ENCODE measurements at regions not wholly inside any gene's neighbourhood (a gene's known extent, or its start where the extent isn't known, plus 50 kb on each side); places are given as distances from the start of the nearest gene placed in this dataset.
A peak's percentile ranks its signal among the peaks of the same experiment; 100 is the strongest.
"Not testable (repeated sequence)": the region's sequence is repeated elsewhere in the genome, so short reads cannot be mapped to it uniquely, and the experiment has no call there.

DNA sequence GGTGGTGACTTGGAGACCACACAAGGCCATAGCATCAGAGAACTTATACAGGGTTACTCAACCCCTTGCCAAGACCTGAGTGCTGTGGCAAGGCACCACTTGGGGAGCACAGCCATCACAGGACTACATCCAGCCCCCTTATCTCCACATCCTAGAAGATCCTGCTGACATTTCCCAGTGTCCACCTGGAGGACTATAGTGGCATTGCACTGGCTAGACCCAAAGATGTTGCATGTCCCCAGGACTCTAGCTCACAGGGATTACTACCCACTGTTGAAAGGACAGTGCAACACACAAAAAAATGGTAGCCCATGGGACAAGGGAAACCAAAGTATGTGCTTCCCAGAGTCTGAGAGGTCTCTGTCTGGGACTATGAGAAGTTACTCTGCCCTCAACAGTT is 411.1 kb upstream of the NUDT12 start:
- H3K9me1 ChIP-seq (ENCODE audit: insufficient read depth, low read length) = no peaks in the 10 kb centered on the region
- H3K56ac ChIP-seq (ENCODE audit: extremely low read depth, insufficient read depth, low read length) = no peak overlapping the region
- no peak overlapping the region for H2BK15ac ChIP-seq (ENCODE audit: low read depth, low read length)
- in situ Hi-C loops (cut with MboI; ENCODE audit: low sequenced_read_pairs) (no loop called here), dilution Hi-C loops (cut with HindIII; ENCODE audit: low sequenced_read_pairs, unreplicated experiment) (no loop called here), intact Hi-C loops (cut with micrococcal nuclease) (no loop called here)
- no peak for ATAC-seq (ENCODE audit: low read depth)
- H4K5ac ChIP-seq (ENCODE audit: low read depth, low read length) = no peak overlapping the region
- H2AFZ ChIP-seq (replicated peaks; ENCODE audit: low read length, poor library complexity) = no peak overlapping the region
- H2BK120ac ChIP-seq (ENCODE audit: low read depth, low read length) = no peak overlapping the region
- H3K18ac ChIP-seq (ENCODE audit: low read depth, low read length) = no peak overlapping the region
- H4K20me1 ChIP-seq (ENCODE audit: insufficient read depth, low read length) = no peaks in the 10 kb centered on the region
- H2BK20ac ChIP-seq (ENCODE audit: low read depth, low read length) = no peak overlapping the region
- H3K23ac ChIP-seq (ENCODE audit: low read depth, low read length) = no peak overlapping the region
- no peak overlapping the region for H3K27ac ChIP-seq (ENCODE audit: insufficient read depth, low read length)
- H4K91ac ChIP-seq (ENCODE audit: insufficient read depth, low read depth, low read length) = no peak overlapping the region
- no peaks in the 10 kb centered on the region for H3K27me3 ChIP-seq (ENCODE audit: control insufficient read depth, insufficient read depth, low read length)
- H4K8ac ChIP-seq (ENCODE audit: low read depth in 2 of 2, low read length in 2 of 2) = no peak overlapping the region
- DNase-seq = no peak
- TF ChIP-seq, protein P1, sequence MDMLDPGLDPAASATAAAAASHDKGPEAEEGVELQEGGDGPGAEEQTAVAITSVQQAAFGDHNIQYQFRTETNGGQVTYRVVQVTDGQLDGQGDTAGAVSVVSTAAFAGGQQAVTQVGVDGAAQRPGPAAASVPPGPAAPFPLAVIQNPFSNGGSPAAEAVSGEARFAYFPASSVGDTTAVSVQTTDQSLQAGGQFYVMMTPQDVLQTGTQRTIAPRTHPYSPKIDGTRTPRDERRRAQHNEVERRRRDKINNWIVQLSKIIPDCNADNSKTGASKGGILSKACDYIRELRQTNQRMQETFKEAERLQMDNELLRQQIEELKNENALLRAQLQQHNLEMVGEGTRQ (IDR thresholded peaks at IDR 0.05; ENCODE audit: low read depth, low read length) = no peak
- no peak for TF ChIP-seq MAZ (IDR thresholded peaks at IDR 0.05; ENCODE audit: borderline replicate concordance, low read depth, low read length)
- no peak for TF ChIP-seq RFX5 (IDR thresholded peaks at IDR 0.05; ENCODE audit: low read depth, low read length)
- TF ChIP-seq, protein P2, sequence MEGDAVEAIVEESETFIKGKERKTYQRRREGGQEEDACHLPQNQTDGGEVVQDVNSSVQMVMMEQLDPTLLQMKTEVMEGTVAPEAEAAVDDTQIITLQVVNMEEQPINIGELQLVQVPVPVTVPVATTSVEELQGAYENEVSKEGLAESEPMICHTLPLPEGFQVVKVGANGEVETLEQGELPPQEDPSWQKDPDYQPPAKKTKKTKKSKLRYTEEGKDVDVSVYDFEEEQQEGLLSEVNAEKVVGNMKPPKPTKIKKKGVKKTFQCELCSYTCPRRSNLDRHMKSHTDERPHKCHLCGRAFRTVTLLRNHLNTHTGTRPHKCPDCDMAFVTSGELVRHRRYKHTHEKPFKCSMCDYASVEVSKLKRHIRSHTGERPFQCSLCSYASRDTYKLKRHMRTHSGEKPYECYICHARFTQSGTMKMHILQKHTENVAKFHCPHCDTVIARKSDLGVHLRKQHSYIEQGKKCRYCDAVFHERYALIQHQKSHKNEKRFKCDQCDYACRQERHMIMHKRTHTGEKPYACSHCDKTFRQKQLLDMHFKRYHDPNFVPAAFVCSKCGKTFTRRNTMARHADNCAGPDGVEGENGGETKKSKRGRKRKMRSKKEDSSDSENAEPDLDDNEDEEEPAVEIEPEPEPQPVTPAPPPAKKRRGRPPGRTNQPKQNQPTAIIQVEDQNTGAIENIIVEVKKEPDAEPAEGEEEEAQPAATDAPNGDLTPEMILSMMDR (conservative IDR thresholded peaks at IDR 0.05; ENCODE audit: low read depth, low read length) = 0 out of 2 replicates have a peak, but pooled peaks have one; percentile 6
- TF ChIP-seq BHLHE40 (IDR thresholded peaks at IDR 0.05; ENCODE audit: low read depth, low read length) = no peak
- H3K4me2 ChIP-seq (ENCODE audit: low read depth, low read length) = no peak overlapping the region
- ChIA-PET CTCF (no interaction called here), POLR2A (ENCODE audit: unreplicated experiment) (no interaction called here)
- H3K4me3 ChIP-seq (ENCODE audit: insufficient read depth, low read depth, low read length) = no peak overlapping the region
- no peak overlapping the region for H3K4ac ChIP-seq (ENCODE audit: low read depth, low read length)
- no peak overlapping the region for H3K14ac ChIP-seq (replicated peaks; ENCODE audit: low read depth, low read length)
- no peak overlapping the region for H2AK9ac ChIP-seq (replicated peaks; ENCODE audit: low read depth, low read length, poor library complexity)
- BruUV-seq (replicated peaks) = no TSS peak
- no peaks in the 10 kb centered on the region for H3K36me3 ChIP-seq (ENCODE audit: control insufficient read depth, insufficient read depth, low read length)
- no peak overlapping the region for H3K9ac ChIP-seq (ENCODE audit: low read depth, low read length)
- no peaks in the 10 kb centered on the region for H3K4me1 ChIP-seq (ENCODE audit: control insufficient read depth, insufficient read depth, low read length)
- H2AK5ac ChIP-seq (ENCODE audit: low read depth, low read length) = no peak overlapping the region
- H2BK5ac ChIP-seq (ENCODE audit: low read depth, low read length, poor library complexity, severe bottlenecking) = no peak overlapping the region
- H3K9me3 ChIP-seq (ENCODE audit: control insufficient read depth, insufficient read depth, low read length) = peaks cover 5% of the 10 kb centered on the region
- no peaks in the 10 kb centered on the region for H3K79me1 ChIP-seq (ENCODE audit: low read depth in 1 of 2, low read length in 2 of 2)

DNA sequence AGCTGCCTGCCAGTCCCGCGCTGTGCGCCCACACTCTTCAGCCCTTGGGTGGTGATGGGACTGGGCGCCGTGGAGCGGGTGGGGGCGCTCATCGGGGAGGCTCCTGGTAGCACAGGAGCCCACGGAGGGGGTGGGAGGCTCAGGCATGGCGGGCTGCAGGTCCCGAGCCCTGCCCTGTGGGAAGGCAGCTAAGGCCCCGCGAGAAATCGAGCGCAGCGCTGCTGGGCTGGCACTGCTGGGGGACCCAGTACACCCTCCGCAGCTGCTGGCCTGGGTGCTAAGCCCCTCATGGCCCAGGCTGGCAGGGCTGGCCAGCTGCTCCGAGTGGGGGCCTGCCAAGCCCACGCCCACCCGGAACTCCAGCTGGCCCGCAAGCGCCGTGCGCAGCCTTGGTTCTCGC is 403.7 kb upstream of the NUDT12 start:
- H3K79me1 ChIP-seq (ENCODE audit: low read depth in 1 of 2, low read length in 2 of 2); BruUV-seq (replicated peaks); intact Hi-C loops (cut with micrococcal nuclease); H2BK120ac ChIP-seq (ENCODE audit: low read depth, low read length); H3K23ac ChIP-seq (ENCODE audit: low read depth, low read length); H3K9ac ChIP-seq (ENCODE audit: low read depth, low read length); H3K4me2 ChIP-seq (ENCODE audit: low read depth, low read length); POLR2A ChIA-PET (ENCODE audit: unreplicated experiment); in situ Hi-C loops (cut with MboI; ENCODE audit: low sequenced_read_pairs); H3K4me1 ChIP-seq (ENCODE audit: control insufficient read depth, insufficient read depth, low read length); H3K4ac ChIP-seq (ENCODE audit: low read depth, low read length); H3K27ac ChIP-seq (ENCODE audit: insufficient read depth, low read length); H2AK9ac ChIP-seq (replicated peaks; ENCODE audit: low read depth, low read length, poor library complexity); H3K56ac ChIP-seq (ENCODE audit: extremely low read depth, insufficient read depth, low read length); H2BK5ac ChIP-seq (ENCODE audit: low read depth, low read length, poor library complexity, severe bottlenecking); CTCF ChIA-PET; DNase-seq; H3K4me3 ChIP-seq (ENCODE audit: insufficient read depth, low read depth, low read length); H3K27me3 ChIP-seq (ENCODE audit: control insufficient read depth, insufficient read depth, low read length); H2BK20ac ChIP-seq (ENCODE audit: low read depth, low read length); H2AFZ ChIP-seq (replicated peaks; ENCODE audit: low read length, poor library complexity); H3K36me3 ChIP-seq (ENCODE audit: control insufficient read depth, insufficient read depth, low read length); H3K14ac ChIP-seq (replicated peaks; ENCODE audit: low read depth, low read length); H4K8ac ChIP-seq (ENCODE audit: low read depth in 2 of 2, low read length in 2 of 2); H2AK5ac ChIP-seq (ENCODE audit: low read depth, low read length); H2BK15ac ChIP-seq (ENCODE audit: low read depth, low read length); H4K5ac ChIP-seq (ENCODE audit: low read depth, low read length); ATAC-seq (ENCODE audit: low read depth); H3K9me3 ChIP-seq (ENCODE audit: control insufficient read depth, insufficient read depth, low read length); H3K18ac ChIP-seq (ENCODE audit: low read depth, low read length); H4K20me1 ChIP-seq (ENCODE audit: insufficient read depth, low read length); dilution Hi-C loops (cut with HindIII; ENCODE audit: low sequenced_read_pairs, unreplicated experiment); H4K91ac ChIP-seq (ENCODE audit: insufficient read depth, low read depth, low read length); H3K9me1 ChIP-seq (ENCODE audit: insufficient read depth, low read length): not testable (repeated sequence)
- WGBS, 2 experiments (ENCODE audit: extremely low coverage in 2 of 2, insufficient read length in 1 of 2) = no CpG with 5 or more reads among the region's 25 CpGs

Measured in IMR-90 (cell line).